ENCODE measurements at regions not wholly inside any gene's neighbourhood (a gene's known extent, or its start where the extent isn't known, plus 50 kb on each side); places are given as distances from the start of the nearest gene placed in this dataset.

DNA sequence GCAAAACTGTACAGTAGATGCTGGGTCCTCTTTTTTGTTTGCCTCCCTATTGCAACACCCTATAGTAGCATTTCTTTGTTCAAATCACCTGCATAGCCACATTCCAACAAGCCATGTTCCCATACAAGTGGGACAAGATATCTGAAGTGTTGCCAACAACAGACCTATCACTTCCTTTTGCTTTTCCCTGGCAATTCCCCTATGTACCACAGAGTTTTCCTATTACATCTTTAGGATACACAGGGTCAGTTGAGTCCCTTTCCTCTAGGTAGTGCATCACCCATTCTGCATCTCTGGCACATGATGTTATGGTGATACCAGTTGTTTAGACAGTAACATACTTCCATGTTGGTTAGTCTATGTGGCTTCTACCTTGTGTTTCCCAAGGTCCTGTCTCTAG is 125.1 kb upstream of the FBXL7 start:
- TF ChIP-seq, protein P1, sequence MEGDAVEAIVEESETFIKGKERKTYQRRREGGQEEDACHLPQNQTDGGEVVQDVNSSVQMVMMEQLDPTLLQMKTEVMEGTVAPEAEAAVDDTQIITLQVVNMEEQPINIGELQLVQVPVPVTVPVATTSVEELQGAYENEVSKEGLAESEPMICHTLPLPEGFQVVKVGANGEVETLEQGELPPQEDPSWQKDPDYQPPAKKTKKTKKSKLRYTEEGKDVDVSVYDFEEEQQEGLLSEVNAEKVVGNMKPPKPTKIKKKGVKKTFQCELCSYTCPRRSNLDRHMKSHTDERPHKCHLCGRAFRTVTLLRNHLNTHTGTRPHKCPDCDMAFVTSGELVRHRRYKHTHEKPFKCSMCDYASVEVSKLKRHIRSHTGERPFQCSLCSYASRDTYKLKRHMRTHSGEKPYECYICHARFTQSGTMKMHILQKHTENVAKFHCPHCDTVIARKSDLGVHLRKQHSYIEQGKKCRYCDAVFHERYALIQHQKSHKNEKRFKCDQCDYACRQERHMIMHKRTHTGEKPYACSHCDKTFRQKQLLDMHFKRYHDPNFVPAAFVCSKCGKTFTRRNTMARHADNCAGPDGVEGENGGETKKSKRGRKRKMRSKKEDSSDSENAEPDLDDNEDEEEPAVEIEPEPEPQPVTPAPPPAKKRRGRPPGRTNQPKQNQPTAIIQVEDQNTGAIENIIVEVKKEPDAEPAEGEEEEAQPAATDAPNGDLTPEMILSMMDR (IDR thresholded peaks at IDR 0.05): no peak
- TF ChIP-seq POLR2AphosphoS5 (IDR thresholded peaks at IDR 0.05) (no peak), EP300 (IDR thresholded peaks at IDR 0.05) (no peak)

Measured in sigmoid colon (tissue), 4 donors.